HG03457 (cell line): ENCODE measurements at regions not wholly inside any gene's neighbourhood (a gene's known extent, or its start where the extent isn't known, plus 50 kb on each side); places are given as distances from the start of the nearest gene placed in this dataset.
"Not testable (repeated sequence)": the region's sequence is repeated elsewhere in the genome, so short reads cannot be mapped to it uniquely, and the experiment has no call there.

Source experiments
- ATAC-seq: cut with Tn5 transposase; IDR thresholded peaks from one replicate; pipeline ENCODE4 v1.9.1; 2021; ENCODE audit warnings: moderate number of reproducible peaks; ENCODE audit not compliant: unreplicated experiment

- not testable (repeated sequence) for ATAC-seq
Measured at GRCh38 chr2:111282162-111282561, 161.4 kb downstream of the BCL2L11 start.

- not testable (repeated sequence) for ATAC-seq
Measured at GRCh38 chr2:111287646-111288568, 167.2 kb downstream of the BCL2L11 start.

- not testable (repeated sequence) for ATAC-seq
Measured at GRCh38 chr2:111290370-111290769, 169.7 kb downstream of the BCL2L11 start.

- not testable (repeated sequence) for ATAC-seq
Measured at GRCh38 chr2:111291566-111291965, 170.9 kb downstream of the BCL2L11 start.

GRCh38 chr2:111292232-111292968, 171.7 kb downstream of the BCL2L11 start:
- ATAC-seq, result not testable (repeated sequence)

- not testable (repeated sequence) for ATAC-seq
Measured at GRCh38 chr2:111294699-111295098, 174.0 kb downstream of the BCL2L11 start.

GRCh38 chr2:111296122-111296804, 175.5 kb downstream of the BCL2L11 start:
- ATAC-seq, result not testable (repeated sequence)

GRCh38 chr2:111297128-111297527, 176.4 kb downstream of the BCL2L11 start:
- ATAC-seq, result not testable (repeated sequence)

- ATAC-seq, result not testable (repeated sequence)
Measured at GRCh38 chr2:111298927-111299326, 178.2 kb downstream of the BCL2L11 start.

- ATAC-seq, result not testable (repeated sequence)
Measured at GRCh38 chr2:111299635-111300034, 178.9 kb downstream of the BCL2L11 start.

- ATAC-seq, result not testable (repeated sequence)
Measured at GRCh38 chr2:111301677-111302076, 181.0 kb downstream of the BCL2L11 start.

GRCh38 chr2:111302397-111303218, 181.9 kb downstream of the BCL2L11 start:
- ATAC-seq, result not testable (repeated sequence)

- not testable (repeated sequence) for ATAC-seq
Measured at GRCh38 chr2:111307302-111307701, 186.6 kb downstream of the BCL2L11 start.

GRCh38 chr2:111309231-111310075, 188.7 kb downstream of the BCL2L11 start:
- ATAC-seq, result not testable (repeated sequence)

- not testable (repeated sequence) for ATAC-seq
Measured at GRCh38 chr2:111310395-111310794, 189.7 kb downstream of the BCL2L11 start.

- not testable (repeated sequence) for ATAC-seq
Measured at GRCh38 chr2:111311568-111311967, 190.9 kb downstream of the BCL2L11 start.

GRCh38 chr2:111312897-111313607, 192.3 kb downstream of the BCL2L11 start:
- ATAC-seq, result not testable (repeated sequence)

- ATAC-seq, result not testable (repeated sequence)
Measured at GRCh38 chr2:111313711-111314110, 193.0 kb downstream of the BCL2L11 start.
